GM21390 (cell line): ENCODE measurements at regions not wholly inside any gene's neighbourhood (a gene's known extent, or its start where the extent isn't known, plus 50 kb on each side); places are given as distances from the start of the nearest gene placed in this dataset.
"Not testable (repeated sequence)": the region's sequence is repeated elsewhere in the genome, so short reads cannot be mapped to it uniquely, and the experiment has no call there.

Experiments
- ATAC-seq: cut with Tn5 transposase; IDR thresholded peaks from one replicate; pipeline ENCODE4 v1.9.1; 2021; ENCODE audit not compliant: unreplicated experiment

DNA sequence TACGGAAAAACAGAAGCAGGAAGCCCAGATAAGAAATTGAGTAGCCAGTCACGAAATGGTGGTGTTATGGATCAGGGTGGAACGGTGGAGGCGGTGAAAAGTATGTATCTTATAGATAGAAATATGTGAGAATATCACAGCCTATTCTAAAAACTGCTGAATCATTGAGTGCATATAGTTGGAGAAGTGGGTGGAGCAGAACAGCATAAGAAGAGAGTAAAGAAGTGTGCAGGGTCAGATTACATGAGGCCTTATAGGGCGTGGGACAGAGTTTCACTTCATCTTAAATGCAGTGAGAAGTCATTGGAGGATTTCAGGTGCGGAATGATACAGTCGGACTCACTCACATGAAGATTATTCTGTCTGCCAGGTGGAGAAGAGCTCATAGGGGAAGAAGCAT is 293.1 kb downstream of the TRIML1 start:
- no peak for ATAC-seq

GRCh38 chr4:188433741-188434315 is 294.6 kb downstream of the TRIML1 start:
- ATAC-seq = no peak

DNA sequence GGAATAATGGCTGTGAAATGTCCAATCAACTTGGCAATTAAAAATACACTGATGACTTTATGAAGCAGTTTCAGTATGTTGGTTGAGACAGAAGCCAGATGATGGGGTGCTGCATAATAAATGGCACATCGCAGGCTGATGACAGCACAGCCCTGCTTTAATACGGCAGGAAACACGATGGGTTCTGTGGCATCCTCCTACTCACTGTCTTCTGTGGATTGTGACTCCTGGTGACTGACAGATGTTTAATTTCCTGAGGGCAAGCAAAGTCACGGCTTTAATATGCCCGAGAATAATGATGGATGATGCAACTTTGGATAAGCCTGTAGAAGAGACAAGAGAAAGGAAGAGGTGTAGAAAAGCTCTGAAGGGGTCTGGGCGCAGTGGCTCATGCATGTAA is 295.4 kb downstream of the TRIML1 start:
- ATAC-seq = no peak

DNA sequence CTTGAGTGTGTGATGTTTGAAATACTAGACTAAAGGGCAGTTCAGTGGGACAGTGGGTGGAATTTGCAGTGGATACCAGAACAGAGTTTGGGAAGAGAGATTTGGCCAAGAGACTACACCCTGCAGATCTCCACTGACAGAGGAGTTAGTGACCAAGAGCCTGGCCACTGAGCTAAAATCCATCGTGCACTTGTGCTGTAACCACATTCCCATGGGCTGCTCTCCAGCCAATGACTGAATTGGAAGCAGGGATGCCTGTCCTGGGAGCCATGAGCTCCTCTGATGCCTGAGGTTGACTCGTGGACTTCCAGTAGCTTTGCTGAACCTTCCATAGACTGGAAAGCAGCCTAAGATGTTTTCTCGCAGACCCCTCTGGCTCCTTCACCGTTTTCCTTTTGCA is 296.1 kb downstream of the TRIML1 start:
- no peak for ATAC-seq

- ATAC-seq = no peak
Observed at GRCh38 chr4:188437535-188437934, 298.3 kb downstream of the TRIML1 start.

- not testable (repeated sequence) for ATAC-seq
Observed at GRCh38 chr4:188438391-188438824, 299.2 kb downstream of the TRIML1 start.

DNA sequence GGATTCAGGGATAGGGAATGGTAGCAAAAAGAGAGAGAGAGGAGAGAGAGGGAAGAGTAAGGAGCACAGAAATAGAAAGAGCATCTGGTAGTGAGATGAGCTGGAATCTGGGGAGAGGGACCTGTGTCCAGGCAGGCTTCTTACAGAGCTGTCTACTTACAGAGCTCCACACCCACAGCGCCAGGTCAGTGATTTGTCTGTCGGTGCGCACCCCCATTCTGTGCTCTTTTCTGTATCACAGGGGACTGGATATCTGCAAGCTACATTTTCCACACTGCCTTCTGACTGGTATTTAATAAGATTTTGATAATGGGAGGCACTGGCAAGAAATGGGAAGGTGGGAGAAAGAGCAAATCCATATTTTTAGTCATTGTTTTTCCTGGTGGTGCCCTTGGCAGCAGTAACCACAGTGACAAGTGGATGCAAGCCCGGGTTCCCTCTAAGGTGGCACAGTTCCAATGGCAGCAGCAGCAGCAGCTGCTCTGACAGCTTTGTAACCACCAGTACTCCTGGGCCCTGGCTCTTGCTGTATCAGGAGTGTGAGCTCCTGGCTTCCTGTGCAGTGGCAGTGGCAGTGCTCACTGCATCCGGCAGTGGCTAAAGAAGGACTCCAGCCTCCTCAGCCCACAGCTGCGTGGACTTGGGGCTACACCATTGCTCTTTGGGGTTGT is 300.5 kb downstream of the TRIML1 start:
- ATAC-seq = no peak

GRCh38 chr4:188444500-188444899 is 305.3 kb downstream of the TRIML1 start:
- no peak for ATAC-seq

DNA sequence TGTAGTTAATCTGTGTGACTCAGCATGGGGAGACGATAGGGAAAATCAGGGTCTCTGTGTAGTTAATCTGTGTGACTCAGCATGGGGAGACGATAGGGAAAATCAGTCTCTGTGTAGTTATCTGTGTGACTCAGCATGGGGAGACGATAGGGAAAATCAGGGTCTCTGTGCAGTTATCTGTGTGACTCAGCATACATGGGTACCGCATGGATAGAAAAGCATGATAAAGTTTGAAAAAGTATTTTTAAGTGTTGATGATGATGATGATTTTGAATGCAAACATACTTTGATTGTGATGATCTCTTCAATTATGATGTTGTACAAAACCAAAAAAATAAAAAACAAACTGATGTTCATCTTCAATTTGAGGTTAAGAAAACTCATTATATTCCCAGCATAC is 309.8 kb downstream of the TRIML1 start:
- not testable (repeated sequence) for ATAC-seq

GRCh38 chr4:188450571-188450970 is 311.3 kb downstream of the TRIML1 start:
- ATAC-seq = no peak

DNA sequence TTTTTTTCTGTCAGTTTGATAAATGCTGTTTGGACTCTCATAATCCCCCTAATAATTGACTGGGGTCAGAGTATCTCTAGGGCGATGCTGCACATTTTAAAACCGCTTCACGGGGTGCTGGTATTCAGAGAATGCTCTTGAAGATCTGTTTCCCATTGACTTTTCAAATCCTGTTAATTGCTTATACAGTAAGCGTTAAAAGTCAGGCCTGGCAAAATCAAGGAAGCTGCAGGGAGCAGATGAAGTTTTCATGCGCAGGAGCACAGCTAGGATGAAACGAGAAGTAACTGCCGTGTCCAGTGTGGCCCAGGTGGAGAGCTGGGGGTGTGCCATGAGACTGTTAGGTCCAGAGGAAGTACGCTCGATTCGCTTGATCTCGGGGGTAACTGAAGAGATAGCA is 312.9 kb downstream of the TRIML1 start:
- ATAC-seq = no peak

DNA sequence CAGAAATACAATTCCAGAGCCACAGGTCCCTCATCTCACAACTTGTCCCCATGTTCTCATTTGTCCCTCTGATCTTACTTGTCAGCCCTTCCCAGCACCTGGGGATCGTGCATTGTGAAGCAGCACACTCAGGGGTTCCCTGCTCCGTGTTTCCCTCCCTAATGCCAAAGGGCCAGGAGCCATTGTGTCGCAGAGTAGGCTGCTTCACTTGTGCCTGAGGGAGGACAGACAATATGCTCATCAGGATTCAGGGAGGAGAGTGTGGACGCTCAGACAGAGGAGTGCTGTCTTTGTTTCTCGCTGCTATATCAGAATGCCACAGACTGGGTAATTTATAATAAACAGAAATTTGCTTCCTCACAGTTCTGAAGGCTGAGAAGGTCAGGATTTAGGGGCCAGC is 315.3 kb downstream of the TRIML1 start:
- no peak for ATAC-seq

GRCh38 chr4:188455062-188455752 is 316.0 kb downstream of the TRIML1 start:
- no peak for ATAC-seq

DNA sequence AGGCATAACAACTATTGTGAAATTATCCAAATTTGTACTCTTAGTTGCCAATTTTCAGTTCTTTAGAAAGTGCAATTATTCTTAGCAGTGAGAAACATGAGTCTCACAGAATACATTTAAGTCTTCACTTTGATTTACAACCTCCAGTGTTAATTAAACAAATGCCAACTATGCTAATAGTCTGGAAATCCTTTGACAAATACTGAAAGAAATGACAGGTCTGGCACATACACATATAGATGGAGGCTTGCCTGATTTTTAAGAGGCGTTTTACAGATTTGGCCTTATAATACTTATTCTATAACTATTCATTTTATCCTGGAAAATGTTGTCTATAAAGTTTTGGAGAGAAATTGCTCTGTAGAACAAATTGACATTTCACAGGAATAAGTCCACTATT is 320.1 kb downstream of the TRIML1 start:
- ATAC-seq = no peak

DNA sequence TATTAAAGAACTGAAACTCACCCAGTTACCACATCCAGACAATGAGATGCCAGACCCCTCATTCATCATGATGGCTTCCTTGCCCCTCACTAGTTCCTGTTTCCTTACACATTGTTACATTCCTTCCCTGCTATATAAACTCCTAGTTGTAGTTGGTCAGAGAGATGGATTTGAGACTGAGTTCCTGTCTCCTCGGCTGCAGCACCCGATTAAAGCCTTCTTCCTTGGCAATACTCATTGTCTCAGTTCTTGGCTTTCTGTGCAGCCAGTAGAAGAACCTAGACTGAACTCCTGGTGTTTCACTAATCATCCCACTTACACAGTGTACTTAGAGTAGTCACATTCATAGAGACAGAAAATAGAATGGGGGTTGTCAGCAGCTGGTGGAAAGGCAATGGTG is 324.7 kb downstream of the TRIML1 start:
- no peak for ATAC-seq

GRCh38 chr4:188466001-188466400 is 326.8 kb downstream of the TRIML1 start:
- no peak for ATAC-seq

GRCh38 chr4:188484256-188484655 is 345.0 kb downstream of the TRIML1 start:
- no peak for ATAC-seq

GRCh38 chr4:188485906-188486305 is 346.7 kb downstream of the TRIML1 start:
- no peak for ATAC-seq

- ATAC-seq = no peak
Observed at GRCh38 chr4:188492886-188493285, 353.6 kb downstream of the TRIML1 start.

DNA sequence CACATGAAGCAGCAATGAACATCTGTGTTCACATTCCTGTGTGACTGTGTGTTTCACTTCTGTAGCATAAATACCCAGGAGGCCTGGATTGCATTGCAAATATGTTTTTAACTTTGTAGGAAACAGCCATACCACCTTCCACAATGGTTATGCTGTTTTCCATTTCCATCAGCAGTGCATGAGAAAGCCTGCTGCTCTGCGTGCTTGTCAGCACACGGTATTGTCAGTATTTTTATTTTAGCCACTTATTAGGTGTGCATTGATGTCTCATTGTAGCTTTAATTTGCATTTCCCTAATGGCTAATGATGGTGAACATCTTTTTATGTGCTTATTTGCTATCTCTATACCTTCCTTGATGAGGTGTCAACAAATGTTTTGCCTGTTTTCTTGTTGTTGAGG is 355.9 kb downstream of the TRIML1 start:
- no peak for ATAC-seq

DNA sequence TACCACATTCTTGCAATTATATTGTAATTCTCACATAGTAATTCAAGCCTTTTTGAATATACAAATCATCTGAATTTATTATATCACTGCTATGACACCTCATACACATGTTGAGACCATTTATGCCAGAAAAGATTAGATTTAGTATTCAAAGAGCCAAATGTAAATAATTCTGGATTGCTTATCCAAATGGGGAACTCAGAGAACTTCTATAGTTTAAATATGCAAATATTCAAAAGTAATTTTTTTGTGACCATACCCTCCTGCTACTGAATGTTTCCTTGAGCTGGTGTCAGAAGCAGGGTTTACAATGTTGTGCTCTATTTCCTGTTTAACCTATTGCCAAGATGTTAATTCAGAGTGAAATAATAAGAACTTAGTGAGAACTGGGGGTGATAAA is 372.2 kb downstream of the TRIML1 start:
- ATAC-seq = no peak

DNA sequence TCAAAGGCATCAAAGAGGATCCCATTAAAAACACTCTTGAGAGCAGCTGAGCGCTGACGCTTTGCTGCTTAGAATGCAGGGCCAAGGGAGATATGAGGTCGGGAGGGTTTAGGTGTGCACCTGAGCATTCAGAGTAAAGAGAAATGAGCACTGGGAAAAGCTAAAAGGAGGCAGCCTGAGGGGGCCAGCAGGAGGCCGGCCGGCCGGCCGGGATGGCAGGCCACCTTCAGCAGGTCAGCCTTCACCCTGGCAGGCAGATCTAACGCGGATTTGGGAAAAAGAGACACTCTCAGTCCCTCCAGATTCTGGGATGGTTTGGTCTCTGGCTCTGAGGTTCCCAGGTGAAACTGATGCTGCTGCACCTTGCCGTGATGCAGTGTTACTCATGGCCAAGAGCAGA is 393.5 kb downstream of the TRIML1 start:
- no peak for ATAC-seq
